ENCODE measurements at regions not wholly inside any gene's neighbourhood (a gene's known extent, or its start where the extent isn't known, plus 50 kb on each side); places are given as distances from the start of the nearest gene placed in this dataset.

DNA sequence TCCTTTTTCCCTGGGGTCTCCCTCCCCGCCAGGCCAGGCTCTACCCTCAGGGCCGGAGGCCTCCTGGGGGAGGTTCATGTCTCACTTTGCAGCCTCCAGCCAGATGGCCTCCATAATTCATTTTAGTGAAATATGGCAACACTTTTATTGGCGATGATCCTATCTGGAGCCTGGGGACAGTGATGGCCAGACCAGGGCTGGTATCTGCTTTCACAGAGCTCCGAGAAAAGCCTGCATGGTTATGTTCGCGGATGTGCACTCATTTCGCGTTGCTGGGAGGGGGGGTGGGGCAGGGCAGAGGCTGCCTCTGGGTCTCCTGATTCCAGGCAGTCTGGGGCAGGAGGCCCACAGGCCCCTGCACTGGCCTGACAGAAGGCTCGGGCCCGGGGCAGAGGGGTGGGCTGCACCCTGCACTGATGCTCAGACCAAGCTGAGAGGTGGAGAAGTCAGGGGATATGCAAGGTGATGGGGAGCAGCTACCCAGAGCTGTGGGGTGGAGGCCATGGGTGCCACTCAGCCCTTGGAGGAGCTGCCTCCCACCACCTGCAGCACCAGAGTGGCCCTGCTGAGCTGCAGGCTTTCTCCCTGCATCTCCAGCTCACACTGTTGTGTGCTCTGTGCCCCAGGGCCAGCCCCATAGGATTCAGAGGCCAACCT, 85.3 kb upstream of the RET start:
- TF ChIP-seq, protein P1, sequence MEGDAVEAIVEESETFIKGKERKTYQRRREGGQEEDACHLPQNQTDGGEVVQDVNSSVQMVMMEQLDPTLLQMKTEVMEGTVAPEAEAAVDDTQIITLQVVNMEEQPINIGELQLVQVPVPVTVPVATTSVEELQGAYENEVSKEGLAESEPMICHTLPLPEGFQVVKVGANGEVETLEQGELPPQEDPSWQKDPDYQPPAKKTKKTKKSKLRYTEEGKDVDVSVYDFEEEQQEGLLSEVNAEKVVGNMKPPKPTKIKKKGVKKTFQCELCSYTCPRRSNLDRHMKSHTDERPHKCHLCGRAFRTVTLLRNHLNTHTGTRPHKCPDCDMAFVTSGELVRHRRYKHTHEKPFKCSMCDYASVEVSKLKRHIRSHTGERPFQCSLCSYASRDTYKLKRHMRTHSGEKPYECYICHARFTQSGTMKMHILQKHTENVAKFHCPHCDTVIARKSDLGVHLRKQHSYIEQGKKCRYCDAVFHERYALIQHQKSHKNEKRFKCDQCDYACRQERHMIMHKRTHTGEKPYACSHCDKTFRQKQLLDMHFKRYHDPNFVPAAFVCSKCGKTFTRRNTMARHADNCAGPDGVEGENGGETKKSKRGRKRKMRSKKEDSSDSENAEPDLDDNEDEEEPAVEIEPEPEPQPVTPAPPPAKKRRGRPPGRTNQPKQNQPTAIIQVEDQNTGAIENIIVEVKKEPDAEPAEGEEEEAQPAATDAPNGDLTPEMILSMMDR (conservative IDR thresholded peaks at IDR 0.05; ENCODE audit: low read depth, low read length): no peak
- TF ChIP-seq EZH2 (IDR thresholded peaks at IDR 0.05; ENCODE audit: borderline replicate concordance, low read depth, low read length, poor library complexity, severe bottlenecking): no peak

All from A673 (cell line).